ENCODE measurements at regions not wholly inside any gene's neighbourhood (a gene's known extent, or its start where the extent isn't known, plus 50 kb on each side); places are given as distances from the start of the nearest gene placed in this dataset.
"Not testable (repeated sequence)": the region's sequence is repeated elsewhere in the genome, so short reads cannot be mapped to it uniquely, and the experiment has no call there.

- no peak for DNase-seq (ENCODE audit: low read depth)
Measured at GRCh38 chr3:76199382-76199781, 414.0 kb upstream of the ZNF717 start.

DNA sequence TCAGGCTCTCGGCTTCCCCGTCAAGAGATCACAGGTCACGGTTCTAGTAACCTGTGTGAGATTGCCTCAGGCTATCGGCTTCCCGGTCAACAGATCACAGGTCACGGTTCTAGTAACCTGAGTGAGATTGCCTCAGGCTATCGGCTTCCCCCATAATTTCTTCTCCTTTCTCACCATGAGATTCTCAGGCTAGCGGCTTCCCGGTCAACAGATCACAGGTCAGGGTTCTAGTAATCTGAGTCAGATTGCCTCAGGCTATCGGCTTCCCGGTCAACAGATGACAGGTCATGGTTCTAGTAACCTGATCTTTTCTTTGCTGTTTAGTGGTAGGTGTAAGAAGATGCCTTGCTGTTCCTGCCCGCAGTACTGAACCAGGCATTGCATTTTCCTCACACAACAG, 418.2 kb upstream of the ZNF717 start:
- no peak for DNase-seq (ENCODE audit: low read depth)

DNA sequence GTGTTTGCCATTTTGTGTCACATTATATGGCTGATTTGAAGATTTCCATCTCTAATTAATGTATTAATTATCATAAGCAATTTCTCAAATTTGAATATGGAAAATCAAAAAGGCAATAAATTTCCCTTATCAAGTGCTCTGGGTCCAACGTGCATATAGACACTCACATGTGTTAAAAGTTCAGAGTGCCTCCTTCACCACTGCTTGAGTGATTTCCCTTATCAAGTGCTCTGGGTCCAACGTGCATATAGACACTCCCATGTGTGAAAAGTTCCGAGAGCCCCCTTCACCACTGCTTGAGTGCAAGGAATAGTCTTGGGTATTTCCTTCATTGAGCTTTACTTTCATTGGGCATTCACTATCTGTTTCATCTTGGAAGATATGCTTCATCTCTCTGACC, 421.0 kb upstream of the ZNF717 start:
- no peak for DNase-seq (ENCODE audit: low read depth)

GRCh38 chr3:76212679-76213078, 427.3 kb upstream of the ZNF717 start:
- DNase-seq (ENCODE audit: low read depth): no peak

GRCh38 chr3:76222201-76222600, 436.9 kb upstream of the ZNF717 start:
- DNase-seq (ENCODE audit: low read depth): no peak

DNA sequence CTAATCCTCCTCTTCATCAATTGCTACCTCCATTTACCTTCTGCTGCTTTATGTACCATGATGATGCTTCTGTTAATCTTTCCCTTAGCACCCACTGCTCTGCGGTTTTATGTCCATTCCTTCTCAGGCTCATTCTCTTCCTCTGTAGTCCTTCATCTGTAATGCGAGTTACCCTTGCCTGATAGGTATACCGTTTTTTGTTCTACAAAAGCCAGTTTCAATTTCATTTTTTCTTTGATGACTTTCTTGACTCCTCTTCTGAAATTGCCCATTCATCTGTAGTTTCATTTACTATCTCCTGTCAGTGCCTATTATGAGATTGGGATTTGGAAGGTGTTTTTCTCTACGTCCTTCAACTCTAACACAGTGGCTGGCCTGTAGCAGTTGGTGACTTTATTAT, 445.9 kb upstream of the ZNF717 start:
- DNase-seq (ENCODE audit: low read depth): no peak

GRCh38 chr3:76242886-76243753, 457.8 kb upstream of the ZNF717 start:
- DNase-seq (ENCODE audit: low read depth): no peak

GRCh38 chr3:76245073-76245472, 459.7 kb upstream of the ZNF717 start:
- DNase-seq (ENCODE audit: low read depth): no peak

DNA sequence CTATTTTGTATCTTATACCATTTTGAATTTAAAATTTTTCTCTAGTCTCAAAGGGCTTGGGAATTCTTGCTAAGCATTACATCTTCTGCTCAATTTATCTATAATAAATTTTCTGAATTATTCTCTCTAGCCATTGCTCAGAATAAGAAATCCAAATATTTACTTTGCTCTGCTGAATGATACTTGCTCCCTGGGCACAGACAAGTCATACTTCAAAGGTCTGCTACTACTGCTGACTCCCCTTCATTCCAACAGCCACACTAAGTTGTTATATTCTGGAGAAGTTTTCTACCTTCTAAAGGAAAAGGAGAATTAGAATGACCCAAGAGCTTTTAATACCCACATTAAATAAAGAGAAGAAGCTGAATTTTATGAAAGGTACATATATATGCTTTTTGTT, 460.3 kb upstream of the ZNF717 start:
- no peak for DNase-seq (ENCODE audit: low read depth)

DNA sequence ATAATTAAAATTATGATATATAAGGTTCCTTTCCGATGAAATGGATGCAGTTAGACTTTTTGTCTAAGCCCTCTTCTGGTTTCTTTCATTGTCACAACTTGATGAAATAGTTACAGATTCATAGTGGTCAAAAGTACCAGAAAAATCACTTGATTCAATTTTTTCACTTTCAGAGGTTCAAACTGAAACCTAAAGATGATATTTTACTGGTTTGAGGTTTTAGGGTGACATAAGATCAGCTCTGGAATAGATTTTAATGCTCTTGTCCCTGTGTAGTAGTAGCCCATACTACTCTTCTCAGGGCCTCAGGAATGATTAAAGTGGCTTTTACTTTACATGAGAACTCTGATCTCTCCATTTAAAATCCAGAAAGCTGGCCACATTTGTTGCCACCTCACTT, 479.1 kb upstream of the ZNF717 start:
- DNase-seq (ENCODE audit: low read depth): no peak

DNA sequence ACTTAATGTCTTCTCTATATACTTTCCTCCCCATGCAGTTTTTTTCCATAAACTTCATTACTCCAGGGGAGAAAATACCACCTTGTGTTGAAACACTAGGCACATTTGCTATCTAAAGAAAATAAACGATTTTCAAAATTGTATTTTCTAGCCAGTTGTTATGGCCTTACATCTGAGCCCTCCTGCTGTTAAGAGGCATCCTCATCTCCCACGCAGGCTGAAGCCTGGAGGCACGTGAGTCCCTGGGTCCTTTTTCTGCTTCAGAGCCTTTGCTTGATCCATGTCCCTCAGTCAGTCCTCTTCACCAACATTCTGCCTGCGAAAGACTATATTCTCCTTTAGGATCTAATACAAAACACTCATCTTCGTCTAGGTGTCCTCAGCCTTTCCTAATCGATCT, 479.6 kb upstream of the ZNF717 start:
- no peak for DNase-seq (ENCODE audit: low read depth)

- no peak for DNase-seq (ENCODE audit: low read depth)
Measured at GRCh38 chr3:76266511-76266910, 481.2 kb upstream of the ZNF717 start.

GRCh38 chr3:76267851-76268380, 482.6 kb upstream of the ZNF717 start:
- DNase-seq (ENCODE audit: low read depth): no peak

DNA sequence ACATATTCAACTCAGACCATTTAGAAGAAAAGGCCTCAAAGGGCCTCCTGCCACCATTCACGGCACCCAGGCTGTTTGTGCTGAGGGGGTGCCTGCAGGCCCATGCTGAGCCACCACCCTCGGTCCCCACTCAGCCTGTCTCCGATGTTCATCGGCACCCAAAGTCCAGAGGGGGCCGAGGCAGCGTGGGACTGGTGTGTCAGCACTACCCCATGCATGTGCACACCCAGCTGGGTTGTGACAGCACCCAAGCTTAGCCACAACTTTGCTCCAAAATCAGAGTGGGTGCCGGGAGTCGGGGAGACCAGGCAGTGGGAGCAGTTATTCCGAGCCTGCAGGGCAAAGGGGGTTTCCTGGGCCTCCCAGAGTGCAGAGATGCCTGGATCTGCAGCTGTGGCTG, 508.5 kb upstream of the ZNF717 start:
- DNase-seq (ENCODE audit: low read depth): no peak

GRCh38 chr3:76300746-76301145, 515.4 kb upstream of the ZNF717 start:
- no peak for DNase-seq (ENCODE audit: low read depth)

DNA sequence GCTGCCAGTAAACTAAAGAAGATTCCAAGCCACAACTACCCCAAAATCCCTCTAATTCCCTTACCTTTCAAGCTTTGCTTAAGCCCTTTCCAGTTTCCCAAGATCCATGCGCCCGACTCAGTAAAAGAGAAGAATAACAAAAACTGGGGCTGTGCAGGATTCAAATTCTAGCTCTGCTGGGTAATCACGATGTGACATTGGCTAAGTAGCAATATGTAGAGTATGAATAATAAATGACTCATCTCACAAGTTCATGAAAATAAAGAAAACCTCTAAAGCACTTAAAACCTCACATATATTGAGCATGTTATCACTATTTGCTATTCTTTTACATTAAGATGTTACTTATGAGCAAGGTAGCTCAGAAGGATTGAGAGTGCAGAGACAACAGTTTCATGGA, 522.2 kb upstream of the ZNF717 start:
- DNase-seq (ENCODE audit: low read depth): no peak

DNA sequence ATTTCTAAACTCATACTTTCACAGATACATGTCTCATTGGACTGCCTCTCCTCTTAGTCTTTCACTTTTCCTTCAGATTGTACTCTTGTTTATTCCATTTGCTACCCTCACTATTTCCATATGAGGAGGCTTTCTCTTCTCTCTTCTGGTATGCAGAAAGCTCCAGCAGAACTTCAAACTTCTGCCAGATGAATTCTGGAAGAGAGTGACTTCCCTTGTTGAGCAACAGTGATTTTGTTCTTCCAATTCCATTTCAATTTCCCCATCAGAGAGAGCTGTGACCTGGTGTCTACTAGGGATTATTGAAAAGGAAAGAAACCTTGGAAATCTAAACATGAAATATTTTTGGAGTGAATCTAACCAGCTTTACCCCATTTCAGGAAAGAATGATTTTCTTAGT, 523.2 kb upstream of the ZNF717 start:
- peak; percentile 44 for DNase-seq (ENCODE audit: low read depth)

- peak; percentile 5 for DNase-seq (ENCODE audit: low read depth)
Measured at GRCh38 chr3:76310089-76310488, 524.7 kb upstream of the ZNF717 start.

DNA sequence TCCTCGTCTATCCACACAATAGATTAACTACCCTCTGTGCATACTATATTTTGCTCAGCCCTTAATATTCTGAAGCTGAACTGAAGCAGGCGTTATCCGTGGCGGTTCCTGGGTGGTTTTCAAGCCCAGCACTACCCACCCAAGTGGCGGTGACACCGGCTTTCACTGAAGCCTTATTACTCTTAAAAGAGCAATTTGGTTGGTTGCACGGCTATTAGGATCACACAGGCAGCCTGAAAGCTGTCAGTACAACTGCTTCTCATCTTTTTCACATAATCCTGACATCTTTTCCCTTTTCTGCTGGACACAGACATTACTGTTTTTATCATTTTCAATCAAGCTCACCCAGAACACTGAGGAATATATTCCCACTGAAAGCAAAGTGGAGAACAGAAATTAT, 525.3 kb upstream of the ZNF717 start:
- no peak for DNase-seq (ENCODE audit: low read depth)

DNA sequence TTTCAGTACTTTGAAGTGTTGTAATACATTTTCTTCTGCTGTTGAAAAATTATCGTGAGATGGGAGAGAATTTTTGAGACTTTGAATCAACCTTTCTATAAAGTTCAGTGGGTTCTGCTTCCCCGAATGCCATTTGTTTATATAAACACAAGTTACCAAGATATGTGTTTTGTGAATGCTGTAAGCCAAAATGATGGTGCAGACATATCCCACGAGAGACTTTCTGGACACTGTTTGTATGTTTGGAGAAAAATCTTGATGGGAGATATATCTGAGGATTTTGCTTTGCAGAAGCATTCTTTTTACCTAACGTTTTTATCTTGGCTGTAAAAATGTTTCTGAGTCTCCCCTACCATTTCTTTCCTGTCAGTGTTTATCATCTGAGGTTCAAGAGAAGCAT, 526.6 kb upstream of the ZNF717 start:
- DNase-seq (ENCODE audit: low read depth): no peak

GRCh38 chr3:76315906-76316305, 530.6 kb upstream of the ZNF717 start:
- not testable (repeated sequence) for DNase-seq (ENCODE audit: low read depth)

- DNase-seq (ENCODE audit: low read depth): no peak
Measured at GRCh38 chr3:76321614-76322013, 536.3 kb upstream of the ZNF717 start.

GRCh38 chr3:76324101-76324500, 538.8 kb upstream of the ZNF717 start:
- no peak for DNase-seq (ENCODE audit: low read depth)

GRCh38 chr3:76345878-76346277, 560.5 kb upstream of the ZNF717 start:
- DNase-seq (ENCODE audit: low read depth): no peak
